ENCODE measurements at regions not wholly inside any gene's neighbourhood (a gene's known extent, or its start where the extent isn't known, plus 50 kb on each side); places are given as distances from the start of the nearest gene placed in this dataset.

DNA sequence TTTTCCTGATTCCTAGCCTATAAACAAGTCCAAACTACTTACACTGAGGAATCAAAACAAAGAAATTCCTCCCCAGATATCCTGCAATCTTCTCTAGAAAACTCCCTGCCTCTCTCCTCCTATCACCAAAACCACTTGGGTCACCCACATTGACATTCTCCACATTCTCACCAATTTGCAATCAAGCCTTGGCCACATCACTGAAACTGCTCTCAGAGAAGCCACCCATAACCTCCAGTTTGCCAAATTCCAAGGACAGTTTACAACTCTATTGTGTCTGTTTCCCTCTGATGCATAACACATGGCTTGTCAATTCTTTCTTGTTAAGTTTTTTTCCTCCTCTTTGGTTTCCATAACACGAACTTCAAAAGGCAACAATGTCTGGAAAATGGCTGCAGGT lies 233.5 kb downstream of the XPNPEP1 start:
- TF ChIP-seq MXI1 (IDR thresholded peaks at IDR 0.05; ENCODE audit: borderline replicate concordance, low read depth, low read length) = no peak
- TF ChIP-seq CTCF (conservative IDR thresholded peaks at IDR 0.05; ENCODE audit: low read depth, low read length) = no peak
- no peak for TF ChIP-seq RAD21 (IDR thresholded peaks at IDR 0.05; ENCODE audit: low read length)
- no peak for TF ChIP-seq USF2 (IDR thresholded peaks at IDR 0.05; ENCODE audit: low read depth, low read length)
- no peak for TF ChIP-seq SMC3 (IDR thresholded peaks at IDR 0.05; ENCODE audit: low read depth, low read length)
- TF ChIP-seq POLR2A (IDR thresholded peaks at IDR 0.05; ENCODE audit: low read depth, low read length) = no peak
- no peak for TF ChIP-seq NFE2L2 (IDR thresholded peaks at IDR 0.05; ENCODE audit: low read depth, low read length)

Data from IMR-90 (cell line).